Thyroid gland (tissue), 4 donors: ENCODE measurements at regions not wholly inside any gene's neighbourhood (a gene's known extent, or its start where the extent isn't known, plus 50 kb on each side); places are given as distances from the start of the nearest gene placed in this dataset.
A peak's percentile ranks its signal among the peaks of the same experiment; 100 is the strongest.

Experiments used
- DNase-seq, 2 donors: peaks; one replicate each; pipeline ENCODE4 v3.0.0-alpha.2; 2019
- H3K27ac ChIP-seq, 3 donors: fragments of 200-600 bp; sonication (generic); 1 replicate in 2 of 3; 2 replicates in 1 of 3; pipeline ENCODE4 v1.5.1; 2016 to 2019; ENCODE audit warnings: mild to moderate bottlenecking in 1 of 3, moderate library complexity in 1 of 3
- H3K27me3 ChIP-seq: fragments of 200-600 bp; sonication (generic); one replicate; pipeline ENCODE4 v1.5.1; 2019
- H3K36me3 ChIP-seq, 2 donors: fragments of 200-600 bp; sonication (generic); one replicate each; pipeline ENCODE4 v1.5.1; 2016 to 2019
- H3K4me1 ChIP-seq, 2 donors: fragments of 200-600 bp; sonication (generic); one replicate each; pipeline ENCODE4 v1.5.1; 2017 to 2019
- H3K4me3 ChIP-seq, 3 donors: fragments of 200-600 bp; sonication (generic); replicated peaks in 1 of 3; 1 replicate in 2 of 3; 2 replicates in 1 of 3; pipeline ENCODE4 v1.5.1; 2016; ENCODE audit warnings: mild to moderate bottlenecking in 1 of 3
- H3K9me3 ChIP-seq: fragments of 200-600 bp; sonication (generic); one replicate; pipeline ENCODE4 v1.5.1; 2017
- POLR2A ChIP-seq, 2 donors: fragments of 450-650 bp; IDR thresholded peaks; one replicate each; pipeline ENCODE4 v1.6.1; 2017; ENCODE audit warnings: antibody characterized with exemption in 2 of 2, mild to moderate bottlenecking in 2 of 2, moderate library complexity in 1 of 2
- WGBS, 2 donors: methylation state at CpG; one replicate each; pipeline ENCODE4 v1.1.5; 2017; 5-methylcytosine and 5-hydroxymethylcytosine counted together
- intact Hi-C: fragments of 100-400 bp; cut with DNase I; formaldehyde crosslinking; loops from one replicate; pipeline ENCODE4 v1.15.1; 2023
- TF ChIP-seq, protein P1 (sequence below), 6 experiments: fragments of 200-600 bp in 3 of 6; fragments of 450-650 bp in 3 of 6; sonication (generic) in 3 of 6; IDR thresholded peaks; one replicate each; pipeline ENCODE4 v1.5.1; 2016 to 2019; ENCODE audit warnings: antibody characterized with exemption in 6 of 6, mild to moderate bottlenecking in 2 of 6, inconsistent platforms in 1 of 6, moderate library complexity in 1 of 6

DNA sequence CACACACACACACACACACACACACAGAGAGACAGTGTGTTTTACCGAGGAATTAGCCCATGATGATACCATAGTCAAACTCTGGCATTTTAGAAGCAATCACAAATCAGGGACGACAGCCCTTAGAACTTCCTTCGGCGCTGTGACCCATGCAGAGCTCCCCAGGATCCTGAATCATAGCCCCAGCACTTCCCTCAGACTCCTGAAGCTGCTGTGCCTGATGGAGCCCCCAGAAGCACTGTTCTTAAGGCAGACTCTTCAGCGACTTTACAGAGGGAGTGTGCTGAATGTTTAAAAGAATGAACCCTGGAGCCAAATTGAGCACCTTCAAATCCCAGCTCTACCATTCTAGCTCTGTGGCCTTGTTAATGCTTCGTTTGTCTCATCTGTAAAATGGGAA is 89.3 kb upstream of the LIPC start:
- peaks cover 16 to 19% of the 10 kb centered on the region in 2 donors for H3K4me1 ChIP-seq
- no peaks in the 10 kb centered on the region for H3K36me3 ChIP-seq
- no peaks in the 10 kb centered on the region for H3K9me3 ChIP-seq
- H3K27ac ChIP-seq: no peak overlapping the region
- no peak for DNase-seq
- TF ChIP-seq, protein P1, sequence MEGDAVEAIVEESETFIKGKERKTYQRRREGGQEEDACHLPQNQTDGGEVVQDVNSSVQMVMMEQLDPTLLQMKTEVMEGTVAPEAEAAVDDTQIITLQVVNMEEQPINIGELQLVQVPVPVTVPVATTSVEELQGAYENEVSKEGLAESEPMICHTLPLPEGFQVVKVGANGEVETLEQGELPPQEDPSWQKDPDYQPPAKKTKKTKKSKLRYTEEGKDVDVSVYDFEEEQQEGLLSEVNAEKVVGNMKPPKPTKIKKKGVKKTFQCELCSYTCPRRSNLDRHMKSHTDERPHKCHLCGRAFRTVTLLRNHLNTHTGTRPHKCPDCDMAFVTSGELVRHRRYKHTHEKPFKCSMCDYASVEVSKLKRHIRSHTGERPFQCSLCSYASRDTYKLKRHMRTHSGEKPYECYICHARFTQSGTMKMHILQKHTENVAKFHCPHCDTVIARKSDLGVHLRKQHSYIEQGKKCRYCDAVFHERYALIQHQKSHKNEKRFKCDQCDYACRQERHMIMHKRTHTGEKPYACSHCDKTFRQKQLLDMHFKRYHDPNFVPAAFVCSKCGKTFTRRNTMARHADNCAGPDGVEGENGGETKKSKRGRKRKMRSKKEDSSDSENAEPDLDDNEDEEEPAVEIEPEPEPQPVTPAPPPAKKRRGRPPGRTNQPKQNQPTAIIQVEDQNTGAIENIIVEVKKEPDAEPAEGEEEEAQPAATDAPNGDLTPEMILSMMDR (IDR thresholded peaks at IDR 0.05): no peak
- TF ChIP-seq POLR2A (IDR thresholded peaks at IDR 0.05): no peak
- WGBS, 2 donors: 69 to 72% methylated on average over 6 of the region's 6 CpGs
- intact Hi-C loops: no loop called here
- H3K4me3 ChIP-seq: no peak overlapping the region
- H3K27me3 ChIP-seq: no peaks in the 10 kb centered on the region

DNA sequence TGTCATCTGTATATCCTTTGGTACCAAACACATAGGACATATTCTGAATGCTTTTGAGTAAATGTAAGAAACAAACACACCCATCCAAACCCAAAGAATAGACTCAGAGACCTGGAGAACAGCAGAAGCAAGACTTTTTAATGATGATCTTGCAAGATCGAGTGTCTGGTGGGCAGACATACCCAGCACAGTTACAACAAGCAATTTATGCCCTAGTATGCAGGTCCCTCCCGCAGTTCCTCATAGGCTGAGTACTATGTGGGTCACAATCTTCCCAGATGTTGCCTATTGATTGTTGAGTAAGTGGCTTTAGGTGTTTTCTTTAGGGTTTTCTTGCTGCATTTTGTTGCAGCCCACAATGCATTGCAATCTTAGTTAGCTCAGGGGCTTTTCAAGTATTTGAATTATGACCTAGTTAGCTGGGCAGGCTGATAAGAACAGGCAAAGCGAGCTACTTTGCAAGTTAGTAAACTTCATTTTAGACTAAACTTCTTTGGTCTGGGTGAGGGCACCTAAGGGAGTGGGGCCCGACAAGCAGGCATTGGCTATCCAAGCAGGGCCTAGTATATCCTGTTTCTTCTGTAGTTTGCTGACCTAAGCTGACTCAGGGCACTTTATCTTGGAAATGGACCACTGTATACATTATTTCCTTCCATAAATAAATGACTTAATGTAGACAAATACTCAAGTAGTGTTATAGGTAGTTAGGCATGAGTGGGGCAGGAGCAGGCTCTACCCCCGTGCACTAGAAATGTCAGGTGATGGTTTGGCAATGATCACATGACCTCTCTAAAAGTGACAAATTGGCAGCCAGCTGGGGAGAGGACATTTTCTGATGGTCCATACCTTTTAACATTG is 87.3 kb upstream of the LIPC start:
- Histone ChIP-seq H3K27me3 (no peaks in the 10 kb centered on the region), H3K4me3 (no peak overlapping the region), H3K9me3 (no peaks in the 10 kb centered on the region), H3K36me3 (no peaks in the 10 kb centered on the region), H3K4me1 (peaks cover 16 to 19% of the 10 kb centered on the region in 2 donors), H3K27ac (no peak overlapping the region)
- WGBS, 2 donors: 95% methylated on average over 5 of the region's 5 CpGs
- intact Hi-C loops: no loop called here
- DNase-seq: no peak
- TF ChIP-seq, protein P1 (IDR thresholded peaks at IDR 0.05): no peak
- TF ChIP-seq POLR2A (IDR thresholded peaks at IDR 0.05): no peak

DNA sequence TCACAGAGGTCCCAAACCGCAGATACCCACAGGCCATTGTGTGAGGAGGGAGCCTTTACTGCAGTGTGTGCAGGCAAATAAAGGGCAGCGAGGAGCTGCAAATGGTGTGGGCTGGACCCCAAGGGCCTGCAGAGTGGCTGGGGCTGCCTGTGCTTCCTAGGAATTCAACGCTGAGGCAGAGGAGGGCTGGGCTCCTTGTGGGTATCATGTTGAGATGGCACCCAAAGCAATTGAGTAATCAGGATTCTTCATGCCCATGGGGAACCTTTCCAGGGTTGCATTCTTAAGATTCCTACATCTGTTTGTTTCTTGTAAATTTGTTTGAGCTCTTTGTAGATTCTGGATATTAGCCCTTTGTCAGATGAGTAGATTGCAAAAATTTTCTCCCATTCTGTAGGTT is 85.4 kb upstream of the LIPC start:
- Histone ChIP-seq H3K9me3 (no peaks in the 10 kb centered on the region), H3K27me3 (no peaks in the 10 kb centered on the region), H3K4me1 (peaks cover 16 to 19% of the 10 kb centered on the region in 2 donors), H3K36me3 (no peaks in the 10 kb centered on the region), H3K4me3 (no peak overlapping the region), H3K27ac (peak overlapping the region in 2 of 3 donors; percentile 24 to 27)
- intact Hi-C loops: no loop called here
- DNase-seq: peak in 1 of 2 donors; percentile 63
- 88% methylated on average over 2 to 3 of the region's 3 CpGs for WGBS, 2 donors
- TF ChIP-seq, protein P1 (IDR thresholded peaks at IDR 0.05): no peak
- no peak for TF ChIP-seq POLR2A (IDR thresholded peaks at IDR 0.05)

DNA sequence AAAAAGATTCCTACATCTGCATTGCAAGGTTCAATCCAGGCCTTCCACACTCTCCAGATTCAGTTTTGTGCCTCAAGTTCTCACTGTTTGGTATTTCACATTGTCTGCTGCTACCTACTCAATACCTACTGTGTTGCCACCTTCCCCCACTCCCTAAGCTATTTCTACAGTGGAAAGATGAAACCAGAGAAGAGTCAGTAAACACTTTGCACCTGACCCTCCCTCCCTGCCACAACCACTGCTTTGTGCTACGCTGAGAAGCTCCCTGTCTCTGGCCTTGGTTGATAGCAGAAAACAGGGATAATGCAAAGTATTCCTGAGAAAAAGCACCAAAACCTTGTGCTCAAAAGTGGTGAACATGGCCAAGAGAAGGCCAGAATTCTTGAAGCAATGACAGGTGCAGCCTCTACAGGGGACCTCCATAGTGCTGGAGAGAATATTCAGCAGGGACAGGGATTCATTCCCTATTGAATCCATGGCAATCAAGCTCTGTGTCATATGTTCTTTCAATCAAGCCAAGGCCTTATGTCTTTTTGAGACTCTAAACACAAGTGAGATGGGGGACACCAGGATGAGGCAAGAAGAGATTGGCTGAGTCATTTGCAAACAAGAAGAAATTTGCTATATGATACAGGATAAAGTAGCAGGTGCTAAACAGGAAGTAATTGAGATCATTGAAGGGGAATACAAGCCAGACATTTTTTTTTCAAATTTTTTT is 83.5 kb upstream of the LIPC start:
- TF ChIP-seq, protein P1 (IDR thresholded peaks at IDR 0.05): no peak
- Histone ChIP-seq H3K4me1 (peaks cover 8 to 11% of the 10 kb centered on the region in 2 donors), H3K27ac (no peak overlapping the region), H3K9me3 (no peaks in the 10 kb centered on the region), H3K36me3 (no peaks in the 10 kb centered on the region), H3K27me3 (no peaks in the 10 kb centered on the region), H3K4me3 (no peak overlapping the region)
- no peak for DNase-seq
- intact Hi-C loops: no loop called here
- WGBS, 2 donors: 89 to 91% methylated on average over 1 of the region's 1 CpG
